Endothelial cell of umbilical vein (primary cell): ENCODE measurements at regions not wholly inside any gene's neighbourhood (a gene's known extent, or its start where the extent isn't known, plus 50 kb on each side); places are given as distances from the start of the nearest gene placed in this dataset.

Experiments used
- BruUV-seq: library from RNA; stranded (reverse); fragments of 400-500 nt; replicated peaks from 2 replicates; lab custom pipeline; 2021; lab: Mats Ljungman, UMichigan
- CTCF ChIA-PET: fragments of 300-600, 350-600 bp; sonication (Branson Sonifier 250); formaldehyde crosslinking; loops from one replicate; lab custom pipeline; 2021; ENCODE audit warnings: antibody characterized with exemption, inconsistent platforms; lab: Charles Lee
- POLR2A ChIA-PET: fragments of 300-600, 350-600 bp; sonication (Branson Sonifier 250); formaldehyde crosslinking; loops from one replicate; lab custom pipeline; 2021; ENCODE audit warnings: antibody characterized with exemption, inconsistent platforms; lab: Charles Lee
- DNase-seq: peaks from one replicate; pipeline ENCODE4 v3.0.0-alpha.2; 2011; ENCODE audit warnings: low read depth, low spot score
- FAIRE-seq: peaks from 2 replicates; lab custom pipeline; 2011; peaks lifted over from hg19 to GRCh38; lab: Jason Lieb, UNC
- H2AFZ ChIP-seq: 2 replicates; pipeline ENCODE4 v1.6.0; 2012; ENCODE audit warnings: low read depth, low read length, control low read depth, inconsistent platforms
- H3K27ac ChIP-seq: 2 replicates; pipeline ENCODE4 v1.5.1; 2011; ENCODE audit warnings: low read depth, mild to moderate bottlenecking, control low read depth, low read length, moderate library complexity; ENCODE audit not compliant: insufficient read depth
- H3K27me3 ChIP-seq, 2 experiments: 2 replicates each; pipeline versions ENCODE4 v1.6.0 to v1.6.1; 2011; ENCODE audit warnings: low read length in 2 of 2, mixed read lengths in 1 of 2; ENCODE audit not compliant: control insufficient read depth in 2 of 2, insufficient read depth in 2 of 2
- H3K36me3 ChIP-seq, 2 experiments: 2 replicates in 1 of 2; 3 replicates in 1 of 2; pipeline ENCODE4 v1.5.1; 2011; ENCODE audit warnings: low read length in 2 of 2, mild to moderate bottlenecking in 1 of 2, moderate library complexity in 1 of 2; ENCODE audit not compliant: control insufficient read depth in 2 of 2, insufficient read depth in 2 of 2; ENCODE audit errors: extremely low read depth in 1 of 2
- H3K4me1 ChIP-seq: 3 replicates; pipeline ENCODE4 v1.5.1; 2011; ENCODE audit warnings: mild to moderate bottlenecking, low read length; ENCODE audit not compliant: control insufficient read depth, insufficient read depth; ENCODE audit errors: extremely low read depth
- H3K4me2 ChIP-seq: 2 replicates; pipeline ENCODE4 v1.6.1; 2011; ENCODE audit warnings: low read length, control low read depth, mixed read lengths; ENCODE audit not compliant: insufficient read depth
- H3K4me3 ChIP-seq, 3 experiments: fragments of 200-600 bp in 1 of 3; sonication (generic), shearing (Covaris generic) in 1 of 3; replicated peaks in 1 of 3; 2 replicates each; pipeline ENCODE4 v1.5.1; 2011 to 2016; ENCODE audit warnings: control low read depth in 3 of 3, low read length in 3 of 3, mild to moderate bottlenecking in 2 of 3, inconsistent platforms in 1 of 3, low read depth in 1 of 3, moderate library complexity in 1 of 3; ENCODE audit not compliant: insufficient read depth in 1 of 3
- H3K79me2 ChIP-seq: 2 replicates; pipeline ENCODE4 v1.6.0; 2012; ENCODE audit warnings: low read length, inconsistent platforms; ENCODE audit not compliant: control insufficient read depth, insufficient read depth
- H3K9ac ChIP-seq: replicated peaks from 2 replicates; pipeline ENCODE3; 2011; ENCODE audit warnings: low read length, control low read depth; ENCODE audit not compliant: insufficient read depth; ENCODE audit errors: extremely low read depth
- H3K9me1 ChIP-seq: replicated peaks from 3 replicates; pipeline ENCODE4 v1.6.0; 2011; ENCODE audit warnings: mild to moderate bottlenecking, low read length; ENCODE audit not compliant: control insufficient read depth, insufficient read depth; ENCODE audit errors: extremely low read depth
- H3K9me3 ChIP-seq: replicated peaks from 2 replicates; pipeline ENCODE4 v1.5.1; 2012; ENCODE audit warnings: low read length, inconsistent platforms; ENCODE audit not compliant: control insufficient read depth, insufficient read depth
- H4K20me1 ChIP-seq: replicated peaks from 2 replicates; pipeline ENCODE3; 2011; ENCODE audit warnings: mild to moderate bottlenecking, low read length; ENCODE audit not compliant: control insufficient read depth, insufficient read depth; ENCODE audit errors: extremely low read depth
- EZH2 ChIP-seq: IDR thresholded peaks from 2 replicates; pipeline ENCODE4 v1.6.1; 2012; ENCODE audit warnings: borderline replicate concordance, low read depth, mild to moderate bottlenecking, moderate library complexity, low read length, inconsistent platforms; ENCODE audit not compliant: severe bottlenecking
- FOS ChIP-seq: IDR thresholded peaks from 2 replicates; pipeline ENCODE4 v1.6.1; 2011; ENCODE audit warnings: mild to moderate bottlenecking, low read length, moderate library complexity, borderline replicate concordance; ENCODE audit not compliant: insufficient read depth
- GATA2 ChIP-seq: IDR thresholded peaks from 2 replicates; pipeline ENCODE4 v1.7.0; 2011; ENCODE audit warnings: low read depth, mild to moderate bottlenecking, moderate library complexity, mixed read lengths, low read length; ENCODE audit not compliant: insufficient read length, insufficient read depth
- JUN ChIP-seq: IDR thresholded peaks from 2 replicates; pipeline ENCODE4 v1.6.1; 2011; ENCODE audit warnings: borderline replicate concordance, low read depth; ENCODE audit not compliant: insufficient read length, insufficient read depth
- POLR2A ChIP-seq: IDR thresholded peaks from 2 replicates; pipeline ENCODE4 v1.6.1; 2012; ENCODE audit warnings: low read depth, mild to moderate bottlenecking, control low read depth, low read length
- POLR2AphosphoS5 ChIP-seq: IDR thresholded peaks from 2 replicates; pipeline ENCODE4 v1.6.1; 2012; ENCODE audit warnings: low read depth, mild to moderate bottlenecking, control low read depth, low read length, moderate library complexity; ENCODE audit not compliant: insufficient read depth
- dilution Hi-C: fragments of 300-500 bp; cut with MboI; formaldehyde crosslinking; loops from one replicate; pipeline ENCODE4 v1.15.0; 2019; ENCODE audit warnings: low sequenced_read_pairs; ENCODE audit not compliant: extremely low pct_ligation_motif_present
- intact Hi-C: fragments of 100-400 bp; cut with micrococcal nuclease; formaldehyde crosslinking; loops from one replicate; pipeline ENCODE4 v1.10.0; 2022
- TF ChIP-seq, protein P1 (sequence below): IDR thresholded peaks from 2 replicates; pipeline ENCODE4 v1.6.1; 2011; ENCODE audit not compliant: insufficient read depth, insufficient read length
- TF ChIP-seq, protein P2 (sequence below), 2 donors: IDR thresholded peaks; 1 replicate in 1 of 2; 2 replicates in 1 of 2; pipeline ENCODE4 v1.5.1; 2011; ENCODE audit warnings: low read length in 2 of 2, mild to moderate bottlenecking in 2 of 2, moderate library complexity in 2 of 2, control low read depth in 1 of 2, inconsistent platforms in 1 of 2, low read depth in 1 of 2; ENCODE audit not compliant: insufficient read depth in 1 of 2; ENCODE audit errors: extremely low read depth in 1 of 2

DNA sequence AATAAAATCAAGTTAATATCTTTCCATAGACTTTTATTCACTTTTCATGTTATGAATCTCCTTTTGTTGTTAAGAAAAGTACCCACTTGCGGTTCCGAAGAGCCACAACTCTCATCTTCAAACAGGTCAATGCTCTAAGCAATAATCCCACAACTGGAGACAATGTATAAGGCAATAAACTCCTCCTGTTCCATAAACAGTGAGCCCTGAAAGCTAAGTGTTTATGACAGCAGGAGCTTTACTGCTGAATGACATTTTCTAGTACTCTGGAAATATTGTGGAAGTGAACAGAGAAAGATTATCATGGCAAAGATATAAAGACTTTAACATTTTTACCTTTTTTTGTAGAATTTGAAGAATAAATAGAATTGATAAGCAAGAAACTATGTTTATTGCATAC is 213.5 kb upstream of the MBL2 start:
- POLR2A ChIA-PET: no interaction called here
- no peak overlapping the region for H2AFZ ChIP-seq
- CTCF ChIA-PET: interaction anchor here (1.0 kb wide), 2 partner anchors 14 to 34 kb away, joined by 3 read pairs; no protein-coding TSS in a partner anchor
- no peak overlapping the region for H3K9ac ChIP-seq
- no peak for FAIRE-seq
- H3K9me3 ChIP-seq: no peaks in the 10 kb centered on the region
- no peak overlapping the region for H3K27ac ChIP-seq
- no TSS peak for BruUV-seq
- DNase-seq: no peak
- no peaks in the 10 kb centered on the region for H3K4me1 ChIP-seq
- no peaks in the 10 kb centered on the region for H3K36me3 ChIP-seq
- no peak overlapping the region for H3K4me3 ChIP-seq
- no peak overlapping the region for H3K4me2 ChIP-seq
- intact Hi-C loops (no loop called here), dilution Hi-C loops (no loop called here)
- no peaks in the 10 kb centered on the region for H4K20me1 ChIP-seq
- no peak for TF ChIP-seq EZH2
- TF ChIP-seq GATA2: no peak
- TF ChIP-seq, protein P1, sequence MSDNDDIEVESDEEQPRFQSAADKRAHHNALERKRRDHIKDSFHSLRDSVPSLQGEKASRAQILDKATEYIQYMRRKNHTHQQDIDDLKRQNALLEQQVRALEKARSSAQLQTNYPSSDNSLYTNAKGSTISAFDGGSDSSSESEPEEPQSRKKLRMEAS: no peak
- TF ChIP-seq JUN: no peak
- TF ChIP-seq, protein P2, sequence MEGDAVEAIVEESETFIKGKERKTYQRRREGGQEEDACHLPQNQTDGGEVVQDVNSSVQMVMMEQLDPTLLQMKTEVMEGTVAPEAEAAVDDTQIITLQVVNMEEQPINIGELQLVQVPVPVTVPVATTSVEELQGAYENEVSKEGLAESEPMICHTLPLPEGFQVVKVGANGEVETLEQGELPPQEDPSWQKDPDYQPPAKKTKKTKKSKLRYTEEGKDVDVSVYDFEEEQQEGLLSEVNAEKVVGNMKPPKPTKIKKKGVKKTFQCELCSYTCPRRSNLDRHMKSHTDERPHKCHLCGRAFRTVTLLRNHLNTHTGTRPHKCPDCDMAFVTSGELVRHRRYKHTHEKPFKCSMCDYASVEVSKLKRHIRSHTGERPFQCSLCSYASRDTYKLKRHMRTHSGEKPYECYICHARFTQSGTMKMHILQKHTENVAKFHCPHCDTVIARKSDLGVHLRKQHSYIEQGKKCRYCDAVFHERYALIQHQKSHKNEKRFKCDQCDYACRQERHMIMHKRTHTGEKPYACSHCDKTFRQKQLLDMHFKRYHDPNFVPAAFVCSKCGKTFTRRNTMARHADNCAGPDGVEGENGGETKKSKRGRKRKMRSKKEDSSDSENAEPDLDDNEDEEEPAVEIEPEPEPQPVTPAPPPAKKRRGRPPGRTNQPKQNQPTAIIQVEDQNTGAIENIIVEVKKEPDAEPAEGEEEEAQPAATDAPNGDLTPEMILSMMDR (IDR thresholded peaks at IDR 0.05; ENCODE audit: extremely low read depth in 1 of 2, insufficient read depth in 1 of 2, low read depth in 1 of 2, low read length in 2 of 2): no peak
- no peak for TF ChIP-seq POLR2A
- TF ChIP-seq POLR2AphosphoS5: no peak
- TF ChIP-seq FOS: no peak
- no peaks in the 10 kb centered on the region for H3K27me3 ChIP-seq
- no peaks in the 10 kb centered on the region for H3K9me1 ChIP-seq
- no peaks in the 10 kb centered on the region for H3K79me2 ChIP-seq
